ENCODE measurements at regions not wholly inside any gene's neighbourhood (a gene's known extent, or its start where the extent isn't known, plus 50 kb on each side); places are given as distances from the start of the nearest gene placed in this dataset.

- Mint-ChIP-seq H3K27ac (no peak overlapping the region), H3K9me3 (no peaks in the 10 kb centered on the region), H3K27me3 (no peaks in the 10 kb centered on the region), H3K4me3 (no peak overlapping the region), H3K4me1 (no peaks in the 10 kb centered on the region), H3K36me3 (no peaks in the 10 kb centered on the region)
- ATAC-seq, result no peak
Observed at GRCh38 chr5:175329976-175330375, 114.0 kb downstream of the DRD1 start.

- no peak for ATAC-seq
Observed at GRCh38 chr5:175328687-175329086, 115.3 kb downstream of the DRD1 start.

DNA sequence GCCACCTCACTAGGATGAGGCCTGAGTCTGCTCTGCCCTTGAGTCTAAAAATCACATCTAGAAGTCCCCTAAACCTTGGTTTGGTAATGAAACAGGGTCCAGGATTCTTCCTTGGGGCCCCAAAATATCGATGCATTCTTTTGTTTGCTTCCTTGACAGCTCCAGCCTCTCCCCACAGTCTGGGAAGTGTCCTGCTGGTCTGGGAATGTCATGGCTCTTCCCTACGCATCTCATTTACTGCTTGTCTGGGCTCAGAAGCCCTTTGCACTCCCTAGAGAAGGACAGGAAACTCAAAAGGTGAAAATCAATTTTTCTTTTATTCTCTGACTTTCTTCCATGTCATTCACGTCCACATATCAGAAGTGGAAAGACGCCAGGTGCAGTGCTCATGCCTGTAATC lies 115.8 kb downstream of the DRD1 start:
- no peaks in the 10 kb centered on the region for H3K27me3 Mint-ChIP-seq
- ATAC-seq, result no peak
- no peaks in the 10 kb centered on the region for H3K9me3 Mint-ChIP-seq
- H3K4me1 Mint-ChIP-seq, result no peaks in the 10 kb centered on the region
- H3K36me3 Mint-ChIP-seq, result no peaks in the 10 kb centered on the region
- no peak overlapping the region for H3K4me3 Mint-ChIP-seq
- no peak overlapping the region for H3K27ac Mint-ChIP-seq

More at GRCh38 chr5:175328687-175329086, 115.3 kb downstream of the DRD1 start:
- Mint-ChIP-seq H3K9me3 (no peaks in the 10 kb centered on the region), H3K27me3 (no peaks in the 10 kb centered on the region), H3K36me3 (no peaks in the 10 kb centered on the region), H3K4me3 (no peak overlapping the region), H3K4me1 (no peaks in the 10 kb centered on the region), H3K27ac (no peak overlapping the region)

GRCh38 chr5:175325681-175326080 lies 118.3 kb downstream of the DRD1 start:
- no peak for ATAC-seq
- H3K36me3 Mint-ChIP-seq, result no peaks in the 10 kb centered on the region
- no peaks in the 10 kb centered on the region for H3K4me1 Mint-ChIP-seq
- no peak overlapping the region for H3K4me3 Mint-ChIP-seq
- no peaks in the 10 kb centered on the region for H3K27me3 Mint-ChIP-seq
- no peak overlapping the region for H3K27ac Mint-ChIP-seq
- H3K9me3 Mint-ChIP-seq, result no peaks in the 10 kb centered on the region

DNA sequence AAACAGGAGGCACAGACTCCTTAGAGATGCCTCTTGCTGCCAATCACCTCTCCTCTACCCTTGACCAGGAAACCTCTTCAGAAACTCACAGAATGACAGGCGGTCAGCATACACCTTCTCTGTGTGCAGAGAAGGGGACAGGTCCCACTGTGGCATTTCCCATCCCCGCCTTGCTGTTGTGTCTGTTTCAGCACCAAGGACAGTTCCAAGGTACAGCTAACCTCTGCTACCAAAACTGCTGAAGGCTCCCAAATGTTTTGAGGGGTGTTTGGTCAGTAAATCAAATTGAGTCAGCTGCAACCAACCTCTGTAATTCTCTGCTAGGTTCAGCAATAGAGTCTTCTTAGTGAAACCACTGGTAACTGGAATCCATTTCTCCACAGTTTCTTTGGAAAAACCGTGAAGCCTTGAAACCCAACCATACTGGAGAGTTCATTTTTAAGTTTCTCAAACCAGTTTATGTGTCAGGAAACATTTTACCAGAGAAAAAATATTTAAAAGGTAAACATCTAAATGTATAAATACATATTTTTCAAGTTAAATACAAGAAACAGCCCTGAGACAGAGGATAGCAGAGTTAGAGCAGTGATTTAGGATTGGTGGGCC lies 122.0 kb downstream of the DRD1 start:
- H3K4me1 Mint-ChIP-seq, result no peaks in the 10 kb centered on the region
- no peak for ATAC-seq
- no peak overlapping the region for H3K27ac Mint-ChIP-seq
- no peaks in the 10 kb centered on the region for H3K9me3 Mint-ChIP-seq
- no peaks in the 10 kb centered on the region for H3K27me3 Mint-ChIP-seq
- no peak overlapping the region for H3K4me3 Mint-ChIP-seq
- H3K36me3 Mint-ChIP-seq, result no peaks in the 10 kb centered on the region

GRCh38 chr5:175319199-175319598 lies 124.8 kb downstream of the DRD1 start:
- Mint-ChIP-seq H3K36me3 (no peaks in the 10 kb centered on the region), H3K27ac (no peak overlapping the region), H3K4me3 (no peak overlapping the region), H3K4me1 (no peaks in the 10 kb centered on the region), H3K9me3 (no peaks in the 10 kb centered on the region), H3K27me3 (no peaks in the 10 kb centered on the region)
- ATAC-seq, result no peak

- Mint-ChIP-seq H3K9me3 (peaks cover 3% of the 10 kb centered on the region), H3K27ac (no peak overlapping the region), H3K4me1 (no peaks in the 10 kb centered on the region), H3K27me3 (no peaks in the 10 kb centered on the region), H3K4me3 (no peak overlapping the region), H3K36me3 (no peaks in the 10 kb centered on the region)
- ATAC-seq, result no peak
Observed at GRCh38 chr5:175317872-175318271, 126.1 kb downstream of the DRD1 start.

GRCh38 chr5:175309218-175309810 lies 134.7 kb downstream of the DRD1 start:
- Mint-ChIP-seq H3K9me3 (peaks cover 14% of the 10 kb centered on the region), H3K27me3 (no peaks in the 10 kb centered on the region), H3K27ac (no peak overlapping the region), H3K4me1 (no peaks in the 10 kb centered on the region), H3K4me3 (no peak overlapping the region), H3K36me3 (no peaks in the 10 kb centered on the region)
- no peak for ATAC-seq

GRCh38 chr5:175308701-175309100 lies 135.3 kb downstream of the DRD1 start:
- H3K4me1 Mint-ChIP-seq, result no peaks in the 10 kb centered on the region
- H3K4me3 Mint-ChIP-seq, result no peak overlapping the region
- no peaks in the 10 kb centered on the region for H3K27me3 Mint-ChIP-seq
- no peak for ATAC-seq
- H3K27ac Mint-ChIP-seq, result no peak overlapping the region
- no peaks in the 10 kb centered on the region for H3K36me3 Mint-ChIP-seq
- H3K9me3 Mint-ChIP-seq, result peaks cover 17% of the 10 kb centered on the region

DNA sequence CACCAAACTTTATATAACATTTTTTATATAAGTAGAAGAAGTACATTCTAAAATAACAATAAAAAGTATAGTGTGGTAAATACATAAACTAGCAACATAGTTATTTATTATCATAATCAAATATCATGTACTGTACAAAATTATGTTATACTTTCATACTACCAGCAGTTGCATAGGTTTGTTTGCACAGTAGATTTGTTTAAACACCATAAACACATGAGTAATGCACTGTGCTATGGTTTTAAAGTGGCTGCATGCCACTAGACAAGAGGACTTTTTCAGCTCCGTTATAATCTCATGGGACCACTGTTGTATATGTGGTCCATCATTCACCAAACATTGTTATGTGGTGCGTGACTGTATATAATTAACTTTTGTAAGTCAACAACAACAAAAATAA lies 137.6 kb downstream of the DRD1 start:
- no peak overlapping the region for H3K27ac Mint-ChIP-seq
- no peaks in the 10 kb centered on the region for H3K36me3 Mint-ChIP-seq
- no peak overlapping the region for H3K4me3 Mint-ChIP-seq
- H3K9me3 Mint-ChIP-seq, result peaks cover 17% of the 10 kb centered on the region
- H3K27me3 Mint-ChIP-seq, result no peaks in the 10 kb centered on the region
- ATAC-seq, result no peak
- no peaks in the 10 kb centered on the region for H3K4me1 Mint-ChIP-seq

GRCh38 chr5:175305251-175305650 lies 138.7 kb downstream of the DRD1 start:
- no peak for ATAC-seq
- Mint-ChIP-seq H3K9me3 (peaks cover 17% of the 10 kb centered on the region), H3K4me3 (no peak overlapping the region), H3K36me3 (no peaks in the 10 kb centered on the region), H3K4me1 (no peaks in the 10 kb centered on the region), H3K27ac (no peak overlapping the region), H3K27me3 (no peaks in the 10 kb centered on the region)

GRCh38 chr5:175290379-175290778 lies 153.6 kb downstream of the DRD1 start:
- Mint-ChIP-seq H3K36me3 (no peaks in the 10 kb centered on the region), H3K4me1 (no peaks in the 10 kb centered on the region), H3K4me3 (no peak overlapping the region), H3K27me3 (peaks cover 8% of the 10 kb centered on the region), H3K27ac (no peak overlapping the region), H3K9me3 (peaks cover 9% of the 10 kb centered on the region)
- no peak for ATAC-seq

GRCh38 chr5:175288048-175288621 lies 155.8 kb downstream of the DRD1 start:
- no peak overlapping the region for H3K4me3 Mint-ChIP-seq
- H3K27me3 Mint-ChIP-seq, result no peaks in the 10 kb centered on the region
- no peaks in the 10 kb centered on the region for H3K36me3 Mint-ChIP-seq
- H3K27ac Mint-ChIP-seq, result no peak overlapping the region
- H3K4me1 Mint-ChIP-seq, result no peaks in the 10 kb centered on the region
- no peak for ATAC-seq
- H3K9me3 Mint-ChIP-seq, result peaks cover 2% of the 10 kb centered on the region

DNA sequence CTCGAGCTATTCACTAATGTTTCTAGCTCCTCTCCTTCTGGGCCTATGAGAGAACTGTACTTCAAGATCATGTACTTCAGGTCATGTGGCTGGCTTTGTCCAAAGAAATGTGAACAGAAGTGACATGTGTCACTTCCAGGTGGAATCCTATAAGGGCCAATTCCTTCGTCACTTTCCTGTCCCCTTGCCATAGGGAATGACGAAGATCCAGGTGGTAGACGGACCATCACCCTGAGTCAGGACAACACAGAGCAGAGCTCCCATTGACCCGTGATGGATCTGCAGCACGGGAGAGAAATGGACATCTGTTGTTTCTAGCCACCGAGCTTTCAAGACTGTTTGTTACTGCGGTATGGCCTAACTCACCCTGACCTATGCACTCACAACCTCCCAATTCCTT lies 157.0 kb downstream of the DRD1 start:
- H3K4me3 Mint-ChIP-seq, result no peak overlapping the region
- H3K36me3 Mint-ChIP-seq, result no peaks in the 10 kb centered on the region
- no peaks in the 10 kb centered on the region for H3K4me1 Mint-ChIP-seq
- H3K27ac Mint-ChIP-seq, result no peak overlapping the region
- H3K9me3 Mint-ChIP-seq, result peaks cover 2% of the 10 kb centered on the region
- ATAC-seq, result no peak
- no peaks in the 10 kb centered on the region for H3K27me3 Mint-ChIP-seq

- H3K4me1 Mint-ChIP-seq, result no peaks in the 10 kb centered on the region
- ATAC-seq, result no peak
- H3K27ac Mint-ChIP-seq, result no peak overlapping the region
- no peaks in the 10 kb centered on the region for H3K27me3 Mint-ChIP-seq
- no peak overlapping the region for H3K4me3 Mint-ChIP-seq
- H3K36me3 Mint-ChIP-seq, result no peaks in the 10 kb centered on the region
- H3K9me3 Mint-ChIP-seq, result peaks cover 7% of the 10 kb centered on the region
Observed at GRCh38 chr5:175285261-175285660, 158.7 kb downstream of the DRD1 start.

GRCh38 chr5:175284806-175285205 lies 159.2 kb downstream of the DRD1 start:
- Mint-ChIP-seq H3K36me3 (no peaks in the 10 kb centered on the region), H3K4me1 (no peaks in the 10 kb centered on the region), H3K4me3 (no peak overlapping the region), H3K27me3 (no peaks in the 10 kb centered on the region), H3K9me3 (peaks cover 9% of the 10 kb centered on the region), H3K27ac (no peak overlapping the region)
- ATAC-seq, result no peak
